Mucosa of gallbladder (tissue), 1 donor: ENCODE measurements at regions not wholly inside any gene's neighbourhood (a gene's known extent, or its start where the extent isn't known, plus 50 kb on each side); places are given as distances from the start of the nearest gene placed in this dataset.

Experiments used
- DNase-seq: peaks from one replicate; pipeline ENCODE4 v3.0.0-alpha.2; 2020; ENCODE audit warnings: low spot score
- donor health status: DM: no; HTN: no; CAD: no.

DNA sequence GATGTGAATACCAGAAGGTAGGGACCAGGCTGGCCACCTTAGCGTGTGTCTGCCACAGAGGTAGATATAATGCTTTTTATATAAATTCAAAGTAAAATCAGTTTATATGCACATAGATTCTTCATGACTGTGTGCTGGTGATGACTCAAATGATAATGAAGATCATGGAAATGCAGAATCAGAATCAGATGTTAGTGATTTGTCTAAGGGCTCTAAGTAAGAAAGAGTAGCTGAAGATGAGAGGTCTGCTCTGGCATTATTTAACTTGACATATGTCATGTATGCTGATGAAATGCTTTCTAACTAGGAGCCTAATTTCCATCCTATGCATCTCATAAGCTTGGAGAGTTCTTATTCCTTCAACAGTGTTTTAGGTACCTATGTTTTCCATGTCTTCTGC is 50.3 kb upstream of the DPH6 start:
- no peak for DNase-seq

DNA sequence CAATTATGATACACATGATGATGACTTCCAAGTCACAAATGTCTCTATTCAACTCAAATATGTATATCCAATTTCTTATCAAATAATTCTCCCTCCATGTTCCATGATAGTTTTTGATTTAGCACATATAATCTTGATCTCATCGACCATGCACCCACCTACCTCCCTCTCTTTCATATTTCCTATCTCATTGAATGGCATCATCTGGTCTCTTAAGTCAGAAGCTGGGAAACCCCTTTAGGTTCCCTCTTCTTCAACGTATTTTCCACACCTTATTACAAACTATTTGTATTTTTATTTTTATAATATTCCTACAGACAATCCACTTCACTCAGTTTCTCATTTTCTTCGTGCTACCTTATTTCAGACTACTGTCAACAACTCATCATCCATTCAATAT is 56.9 kb upstream of the DPH6 start:
- no peak for DNase-seq

DNA sequence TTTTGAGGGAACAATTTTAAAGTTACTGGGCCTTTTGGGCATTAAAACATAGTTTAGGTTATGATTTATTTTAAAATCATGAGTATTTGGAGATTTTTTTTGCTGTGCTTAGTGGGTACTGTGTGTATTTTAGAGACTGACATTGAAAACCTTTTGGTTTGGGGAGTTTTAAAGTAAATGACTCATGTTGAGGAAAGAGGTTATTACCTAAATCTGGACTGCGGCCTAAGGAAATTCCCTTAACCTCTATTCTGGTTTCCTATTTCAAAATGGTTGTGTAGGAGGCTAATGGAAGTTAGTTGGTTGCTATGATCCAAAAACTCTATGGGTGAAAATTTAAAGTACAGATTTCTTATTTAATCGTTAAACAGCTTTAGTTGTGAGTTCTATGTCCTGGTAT is 57.3 kb upstream of the DPH6 start:
- DNase-seq: no peak

DNA sequence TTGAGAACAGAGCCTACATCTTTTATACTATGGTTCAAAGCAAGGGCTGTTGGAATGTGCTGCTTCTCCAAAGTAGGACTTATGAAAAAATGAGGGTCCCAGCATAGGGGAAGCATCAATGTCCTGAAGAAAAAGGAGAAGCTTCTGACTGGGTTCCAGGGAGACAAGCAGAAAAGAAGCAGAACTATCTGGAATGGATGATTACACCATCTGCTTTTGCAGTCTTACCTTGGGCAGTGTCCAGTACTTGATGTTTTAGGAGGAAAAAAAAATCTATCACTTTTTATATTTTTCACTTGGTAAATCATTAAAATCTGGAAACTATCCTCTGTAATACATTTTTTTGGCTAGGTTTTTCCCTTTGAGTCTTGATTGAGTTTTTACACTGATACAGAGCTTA is 57.9 kb upstream of the DPH6 start:
- DNase-seq: no peak

DNA sequence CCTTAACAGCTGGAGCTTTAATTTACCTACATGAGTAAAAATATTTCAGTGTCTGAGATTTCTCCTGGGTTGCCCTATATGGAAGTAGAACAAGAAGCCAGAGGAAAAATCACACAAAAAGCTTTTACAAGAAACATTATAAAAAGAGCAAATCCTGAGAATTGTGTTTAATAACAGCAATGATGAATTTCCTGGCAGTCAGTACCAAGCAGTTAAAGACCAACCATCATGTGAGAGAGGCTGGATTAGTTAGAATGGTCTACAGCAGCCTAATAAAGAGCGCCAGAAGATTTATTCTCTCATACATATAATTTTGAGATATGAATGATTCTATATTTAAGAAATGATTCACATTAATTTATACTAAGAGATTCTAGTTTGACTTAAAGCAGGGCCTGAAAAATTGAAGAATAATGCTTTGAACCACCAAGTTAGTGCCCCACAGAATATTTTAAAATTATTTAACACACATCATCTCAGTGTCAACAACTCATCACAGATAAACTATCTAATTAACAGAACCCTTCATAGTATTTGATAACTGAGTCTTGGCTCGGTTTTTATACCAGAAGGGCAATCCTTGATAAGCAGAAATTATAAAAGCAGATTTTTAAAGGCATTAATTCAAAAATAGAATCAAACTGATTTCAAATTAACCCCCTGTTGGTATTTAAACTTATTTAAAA is 59.9 kb upstream of the DPH6 start:
- DNase-seq: no peak

DNA sequence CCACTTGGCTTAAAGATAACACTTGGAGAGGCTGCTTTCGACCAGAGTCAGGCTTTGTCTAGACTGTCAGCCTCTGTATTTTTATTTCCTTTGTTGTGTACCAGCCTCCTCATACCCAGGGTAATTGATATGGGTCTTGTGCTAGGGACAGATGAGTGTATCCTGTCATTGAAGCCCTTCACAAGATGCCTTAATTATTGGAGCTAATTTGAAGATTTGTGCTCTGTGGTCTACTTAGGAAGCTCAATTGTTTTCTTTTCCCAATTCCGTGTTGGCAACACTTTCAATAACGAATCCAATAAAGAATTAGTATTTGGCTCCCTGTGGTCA is 60.5 kb upstream of the DPH6 start:
- DNase-seq: no peak

DNA sequence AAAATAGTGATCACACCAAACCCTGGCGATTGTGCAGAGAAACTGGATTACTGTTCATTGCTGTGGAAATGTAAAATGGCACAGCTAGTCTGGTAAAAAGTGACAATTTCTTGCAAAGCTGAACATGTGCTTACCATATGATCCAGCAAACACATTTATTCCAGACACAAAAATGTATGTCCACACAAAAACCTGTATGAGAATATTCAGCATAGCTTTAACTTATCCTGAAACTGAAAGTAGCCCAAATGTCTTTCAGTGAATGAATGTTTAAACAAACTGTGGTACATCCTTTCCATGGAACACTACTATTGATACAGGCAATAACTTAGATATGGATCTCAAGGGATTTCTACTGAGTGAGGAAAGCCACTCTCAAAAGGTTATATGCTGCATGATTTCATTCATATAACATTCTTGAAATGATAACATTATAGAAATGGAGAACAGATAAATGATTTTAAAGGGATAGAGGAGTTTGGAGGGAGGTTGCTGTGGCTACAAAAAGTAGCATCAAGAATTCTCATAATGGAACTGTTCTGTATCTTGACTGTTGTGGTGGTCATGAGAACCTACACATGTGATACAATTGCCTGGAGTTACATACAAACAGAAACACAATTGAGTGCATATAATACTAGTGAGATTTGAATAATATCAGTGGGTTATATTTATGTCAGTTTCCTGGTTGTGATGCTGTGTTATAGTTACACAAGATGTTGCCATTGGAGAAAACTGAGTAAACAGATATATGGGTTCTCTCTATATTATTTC is 70.7 kb upstream of the DPH6 start:
- no peak for DNase-seq

DNA sequence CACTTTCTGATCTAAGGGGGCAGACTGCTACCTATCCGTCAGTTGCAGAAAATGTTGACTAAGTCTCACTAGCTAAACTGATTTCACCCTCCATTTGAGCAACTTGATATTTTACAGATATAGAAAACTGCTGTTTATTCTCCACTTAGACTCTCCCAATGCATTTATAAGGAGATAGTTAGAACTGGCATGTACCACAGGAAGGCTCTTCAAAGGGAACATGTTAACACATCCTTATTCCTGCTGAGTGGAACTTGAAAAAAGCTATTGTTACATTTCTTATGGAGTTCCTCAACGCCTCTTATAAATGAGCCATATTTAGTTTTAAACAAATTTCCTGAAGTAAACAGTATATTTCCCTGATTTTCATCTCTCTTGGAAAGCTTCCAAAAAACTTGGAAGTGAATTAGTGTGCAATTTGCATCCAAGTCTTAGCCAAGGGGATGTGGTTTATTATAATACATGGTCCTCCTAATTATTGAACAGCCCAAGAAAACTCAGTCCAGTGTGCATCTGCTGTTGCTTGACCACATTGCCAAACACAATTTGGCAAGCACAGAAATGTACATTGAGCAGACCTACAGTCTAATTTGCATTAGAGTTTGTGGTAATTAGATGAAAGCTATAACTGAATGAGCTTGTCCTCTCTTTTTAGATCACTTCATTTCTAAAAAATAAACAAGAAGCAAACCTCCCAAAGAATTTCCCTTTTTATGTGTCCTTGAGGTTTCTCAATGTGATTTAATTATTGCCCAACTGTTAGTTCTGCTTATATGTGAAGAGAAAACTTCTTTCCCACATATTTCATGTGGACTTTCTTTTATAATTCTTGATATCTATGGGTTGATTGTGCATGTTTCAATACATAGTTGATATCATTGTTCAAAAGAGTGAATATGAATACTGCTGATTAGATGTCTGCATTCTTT is 72.6 kb upstream of the DPH6 start:
- no peak for DNase-seq

DNA sequence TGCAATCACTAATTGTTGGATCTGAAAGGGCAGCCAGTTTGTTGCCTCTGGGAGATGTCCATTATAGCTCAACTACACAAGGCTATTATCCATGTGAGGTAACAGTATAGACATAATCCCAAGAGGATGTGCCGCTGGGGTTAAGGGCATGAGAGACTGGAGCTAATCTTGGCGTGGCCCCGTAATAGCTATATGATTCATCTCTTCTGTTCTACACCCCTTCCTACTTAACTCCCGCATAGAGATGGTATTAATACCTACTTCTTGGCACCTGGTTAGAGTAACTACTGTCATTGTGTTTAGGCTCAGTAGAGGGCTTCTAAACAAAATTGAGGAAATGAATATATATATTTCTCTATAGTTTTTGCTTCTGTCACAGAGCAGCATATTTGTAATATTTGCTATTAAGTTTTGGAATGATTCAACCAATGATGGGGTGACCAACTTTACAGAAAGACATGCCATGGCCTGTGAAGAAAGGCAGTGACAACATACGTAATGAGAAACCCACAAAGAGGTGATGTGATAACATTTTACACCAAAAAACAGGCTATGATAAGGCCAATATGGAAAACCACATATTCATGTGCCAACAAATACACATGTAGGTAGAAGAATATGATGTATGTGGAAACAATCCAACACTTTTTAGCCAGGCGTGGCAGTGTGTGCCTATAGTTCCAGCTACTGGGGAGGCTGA is 76.8 kb upstream of the DPH6 start:
- no peak for DNase-seq

DNA sequence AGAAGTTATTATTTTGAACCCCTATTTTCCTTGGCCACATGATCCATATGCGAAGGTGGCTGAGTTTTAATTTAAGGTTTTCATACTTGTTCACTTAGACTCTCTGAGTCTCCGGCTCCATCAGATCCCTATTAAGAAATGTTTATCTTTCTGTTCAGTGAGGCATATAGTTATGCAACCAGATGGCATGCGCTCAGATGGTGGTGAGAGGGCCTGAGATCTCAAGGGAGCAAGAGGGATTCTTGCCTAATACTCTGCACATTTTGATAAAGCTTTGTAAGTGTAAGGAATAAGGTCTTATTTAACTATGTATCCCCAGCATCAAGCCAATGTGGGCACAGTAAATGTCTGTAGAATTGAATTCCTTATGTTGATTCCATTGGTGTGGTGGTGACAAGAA is 78.9 kb upstream of the DPH6 start:
- no peak for DNase-seq

DNA sequence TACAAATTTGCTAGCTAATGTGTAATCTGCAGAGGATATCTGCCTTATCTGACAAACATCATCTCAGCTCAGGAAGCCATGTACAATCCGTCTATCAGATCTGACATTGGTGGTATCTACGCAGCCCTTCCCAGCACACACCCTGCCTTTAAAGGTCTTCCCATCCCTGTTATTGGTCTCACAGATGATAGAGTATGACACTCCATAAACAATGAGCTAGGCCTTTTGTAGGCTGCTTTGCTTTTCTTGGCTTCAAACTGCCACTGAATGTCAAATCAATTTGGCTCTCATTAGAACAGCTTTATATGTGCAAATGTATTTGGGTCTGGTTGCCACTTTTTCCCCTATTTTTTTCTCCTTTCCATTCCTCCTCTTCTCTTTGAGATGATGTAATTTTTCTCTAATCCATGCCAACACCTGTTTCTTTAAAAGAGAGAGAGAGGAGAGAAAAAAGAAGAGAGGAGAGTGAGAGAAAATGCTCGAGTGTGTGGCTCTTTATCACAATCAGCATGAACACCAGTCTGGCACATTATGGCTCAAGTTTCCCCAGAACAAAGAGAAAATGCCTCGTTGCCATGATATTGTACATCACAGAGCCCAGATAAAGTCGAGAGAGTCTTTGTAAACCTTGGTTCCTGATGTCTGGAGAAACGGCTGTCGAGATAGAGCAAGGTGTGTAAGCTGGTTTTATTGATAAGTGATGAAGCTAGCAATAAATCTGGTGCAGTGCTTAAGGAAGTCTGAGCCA is 80.8 kb upstream of the DPH6 start:
- DNase-seq: no peak

DNA sequence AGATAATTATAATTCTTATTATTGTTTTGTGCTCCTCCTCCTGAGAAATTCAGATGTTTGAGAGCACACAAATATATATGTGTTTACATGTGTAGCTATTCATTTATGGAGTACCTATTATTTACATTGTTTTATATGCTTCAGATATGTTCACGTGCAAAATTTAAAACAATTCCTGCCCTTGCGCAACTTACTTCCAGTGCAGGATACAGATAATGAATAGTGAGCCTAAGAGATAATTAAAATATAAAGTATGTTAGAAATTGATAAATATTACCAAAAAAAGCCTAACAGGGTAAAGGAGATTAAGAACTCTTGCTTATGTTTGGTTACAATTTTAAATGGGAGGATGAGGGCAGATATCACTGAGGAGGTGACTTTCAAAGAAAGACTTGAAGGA is 81.7 kb upstream of the DPH6 start:
- DNase-seq: no peak

DNA sequence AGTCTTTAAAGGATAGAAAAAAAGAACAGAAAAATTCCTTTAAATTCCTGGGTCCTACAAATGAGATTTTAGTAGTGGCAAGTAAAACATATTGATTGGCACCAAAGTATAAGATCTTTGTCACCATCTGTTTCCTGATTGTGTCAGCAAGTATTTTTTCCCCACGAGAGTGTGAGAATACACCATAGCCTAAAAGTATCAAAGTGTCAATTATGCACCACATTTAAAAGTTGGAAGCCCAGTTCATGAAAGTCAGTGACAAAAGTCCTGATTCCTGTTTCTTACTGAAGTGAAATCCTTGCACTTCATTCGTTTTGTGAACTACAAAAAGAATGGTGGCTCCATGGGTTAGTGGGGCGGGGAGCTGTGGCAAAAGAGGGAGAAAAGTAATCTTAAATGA is 83.8 kb upstream of the DPH6 start:
- no peak for DNase-seq

DNA sequence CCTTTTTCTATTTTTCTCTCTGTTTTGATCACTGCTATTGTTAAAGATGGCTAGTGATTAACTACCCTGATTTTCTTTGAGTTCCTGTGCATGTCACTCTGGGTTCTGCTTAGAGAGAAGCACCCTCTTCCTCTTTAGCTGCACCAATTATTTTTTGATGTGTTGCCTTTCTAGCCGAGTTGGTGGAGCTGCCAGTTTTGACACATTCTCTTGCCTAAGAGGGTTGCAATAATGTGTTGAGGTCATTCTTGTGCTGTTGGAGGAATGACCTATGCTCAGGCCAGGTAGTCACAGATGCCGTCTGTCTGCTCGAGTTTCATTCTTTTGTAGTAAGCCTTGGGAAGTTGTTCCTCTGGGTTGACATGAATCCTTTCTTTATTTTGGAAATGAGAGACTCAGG is 84.6 kb upstream of the DPH6 start:
- DNase-seq: peak; percentile 10

DNA sequence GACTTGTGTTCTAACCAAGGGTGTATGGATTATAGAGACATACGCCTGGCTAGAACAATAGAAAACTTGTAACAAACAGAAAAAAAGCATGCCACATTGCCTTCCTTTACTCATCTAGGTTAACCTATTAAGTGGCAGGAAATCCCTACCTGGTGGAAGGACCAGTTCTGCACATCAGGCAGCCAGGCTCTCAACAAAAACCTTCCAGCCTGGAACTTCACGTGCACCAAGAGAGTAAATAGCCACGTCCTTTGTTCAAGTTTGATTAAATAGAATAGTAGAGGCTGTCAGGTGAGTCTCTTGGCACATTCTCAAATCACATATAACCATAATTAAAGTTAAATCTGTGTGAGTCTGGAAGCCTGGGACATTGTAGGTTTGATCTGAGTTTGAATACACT is 85.0 kb upstream of the DPH6 start:
- no peak for DNase-seq

DNA sequence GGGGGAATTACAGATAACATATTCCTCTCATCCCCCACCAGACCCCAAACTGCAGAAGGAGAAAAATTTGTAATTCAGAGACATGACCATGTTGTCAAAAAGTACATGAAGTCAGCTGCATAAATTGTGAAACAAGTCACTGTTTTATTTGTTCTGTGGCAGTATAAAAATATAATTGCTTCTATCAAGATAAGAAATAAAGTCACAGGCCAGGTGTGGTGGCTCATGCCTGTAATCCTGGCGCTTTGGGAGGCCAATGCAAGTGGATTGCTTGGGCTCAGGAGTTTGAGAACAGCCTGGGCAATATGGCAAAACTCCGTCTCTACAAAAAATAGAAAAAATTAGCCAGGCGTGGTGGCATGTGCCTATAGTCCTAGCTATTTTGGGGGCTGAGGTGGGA is 87.7 kb upstream of the DPH6 start:
- no peak for DNase-seq

DNA sequence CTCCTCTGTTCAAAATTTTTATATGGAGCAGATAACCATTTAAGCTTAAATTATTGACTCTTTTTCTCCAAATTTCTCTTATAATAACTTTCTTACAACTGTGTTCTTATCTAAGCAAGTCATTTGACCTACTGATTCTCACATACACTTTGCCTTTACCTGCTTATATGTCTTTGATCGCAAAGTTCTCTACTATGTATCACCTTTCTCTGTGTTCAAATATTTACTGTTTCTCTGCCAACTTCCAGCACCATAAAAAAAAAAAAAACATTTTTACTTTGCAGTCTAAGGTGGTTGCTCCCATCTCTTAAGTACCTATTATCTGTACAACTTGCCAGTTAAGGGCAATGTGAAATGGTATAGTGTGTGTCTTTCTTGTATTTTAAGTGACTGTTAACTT is 100.8 kb upstream of the DPH6 start:
- DNase-seq: no peak

DNA sequence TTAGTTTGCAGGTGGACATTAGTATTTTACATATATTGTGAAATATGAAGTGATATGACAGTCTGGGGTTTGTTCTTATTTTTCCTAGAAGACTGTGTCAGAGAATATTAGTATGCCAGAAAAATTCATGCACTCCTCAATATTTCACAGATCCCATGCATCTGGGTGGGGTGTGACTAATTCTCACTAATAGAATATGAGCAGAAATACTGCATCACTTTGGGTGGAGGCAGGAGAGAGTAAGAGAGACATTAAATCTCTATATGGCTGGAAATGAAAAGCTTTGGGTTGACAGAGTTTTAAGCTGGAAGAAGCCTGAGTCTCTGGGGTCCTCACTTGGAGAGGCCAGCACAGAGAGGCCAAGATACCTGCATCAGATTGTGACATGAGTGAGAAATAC is 101.3 kb upstream of the DPH6 start:
- no peak for DNase-seq

DNA sequence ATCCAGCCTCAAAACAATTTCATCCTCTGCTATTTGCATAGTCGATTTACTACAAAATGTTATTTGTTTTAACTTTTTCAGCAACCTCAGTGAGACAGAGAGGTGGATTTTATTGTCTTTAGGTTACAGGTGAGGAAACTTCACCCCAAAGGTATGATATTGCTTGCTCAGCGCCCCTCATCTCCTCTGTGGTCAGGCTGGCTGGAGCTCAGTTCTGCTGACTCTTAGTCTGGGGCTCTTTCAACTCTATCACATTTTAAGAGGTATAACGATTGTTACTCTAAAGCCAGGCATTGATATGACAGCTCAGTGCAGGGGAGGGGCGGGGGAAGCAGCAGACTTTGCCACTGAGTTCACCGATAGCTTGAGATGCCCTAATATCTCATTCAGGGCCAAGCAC is 103.0 kb upstream of the DPH6 start:
- DNase-seq: no peak

DNA sequence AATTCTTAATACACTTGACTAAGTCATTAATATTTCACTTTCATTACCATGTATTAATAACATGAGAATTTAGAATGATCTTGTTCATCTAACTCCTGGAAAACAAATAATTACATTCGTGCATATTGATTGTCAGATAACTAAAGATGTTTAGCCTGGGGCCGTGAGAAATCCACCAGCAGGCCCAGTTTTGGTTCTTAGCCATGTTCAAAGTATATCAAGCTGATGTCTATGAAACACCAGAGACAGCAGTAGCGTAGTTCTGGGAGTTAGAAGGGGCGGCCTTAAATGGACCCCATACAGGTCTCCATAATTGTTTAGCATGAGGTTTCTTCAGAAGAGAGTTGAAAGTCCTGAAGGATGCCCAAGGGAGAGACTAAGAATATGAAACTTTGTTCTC is 103.6 kb upstream of the DPH6 start:
- DNase-seq: no peak

DNA sequence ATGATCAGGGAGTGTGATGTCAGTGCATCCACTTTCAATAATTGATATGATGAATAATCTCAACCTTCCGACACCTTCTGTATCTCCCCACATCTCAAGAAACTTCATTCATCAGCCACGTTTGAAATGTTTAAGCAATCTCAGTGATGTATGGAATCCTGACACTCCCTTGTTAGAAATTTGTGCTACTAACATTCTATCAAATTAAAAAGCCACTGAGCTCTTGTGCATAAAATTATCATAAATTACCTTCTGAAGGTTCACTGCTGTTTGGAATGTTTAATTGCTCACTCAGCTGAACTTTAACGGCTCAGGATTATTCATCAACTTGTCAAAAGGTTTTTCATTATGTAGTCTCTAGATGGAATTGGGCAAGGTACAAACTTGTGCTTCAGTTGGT is 108.4 kb upstream of the DPH6 start:
- DNase-seq: no peak
